ENCODE measurements at regions not wholly inside any gene's neighbourhood (a gene's known extent, or its start where the extent isn't known, plus 50 kb on each side); places are given as distances from the start of the nearest gene placed in this dataset.

GRCh38 chr4:127203562-127204200 is 429.1 kb upstream of the INTU start:
- no peak for TF ChIP-seq CTCF (IDR thresholded peaks at IDR 0.05; ENCODE audit: borderline replicate concordance, insufficient read depth, low read depth, low read length)
- H3K4me3 ChIP-seq (ENCODE audit: low read depth, low read length), result no peak overlapping the region

GRCh38 chr4:127204322-127204721 is 428.4 kb upstream of the INTU start:
- no peak for TF ChIP-seq CTCF (IDR thresholded peaks at IDR 0.05; ENCODE audit: borderline replicate concordance, insufficient read depth, low read depth, low read length)

GRCh38 chr4:127209580-127210095 is 423.1 kb upstream of the INTU start:
- no peak overlapping the region for H3K4me3 ChIP-seq (ENCODE audit: low read depth, low read length)

More at GRCh38 chr4:127204322-127204721, 428.4 kb upstream of the INTU start:
- H3K4me3 ChIP-seq (ENCODE audit: low read depth, low read length), result no peak overlapping the region

GRCh38 chr4:127210893-127211649 is 421.7 kb upstream of the INTU start:
- H3K4me3 ChIP-seq (ENCODE audit: low read depth, low read length), result no peak overlapping the region

More at GRCh38 chr4:127209580-127210095, 423.1 kb upstream of the INTU start:
- TF ChIP-seq CTCF (IDR thresholded peaks at IDR 0.05; ENCODE audit: borderline replicate concordance, insufficient read depth, low read depth, low read length), result no peak

GRCh38 chr4:127211650-127212560 is 420.9 kb upstream of the INTU start:
- no peak for TF ChIP-seq CTCF (IDR thresholded peaks at IDR 0.05; ENCODE audit: borderline replicate concordance, insufficient read depth, low read depth, low read length)
- no peak overlapping the region for H3K4me3 ChIP-seq (ENCODE audit: low read depth, low read length)

More at GRCh38 chr4:127210893-127211649, 421.7 kb upstream of the INTU start:
- TF ChIP-seq CTCF (IDR thresholded peaks at IDR 0.05; ENCODE audit: borderline replicate concordance, insufficient read depth, low read depth, low read length), result no peak

- TF ChIP-seq CTCF (IDR thresholded peaks at IDR 0.05; ENCODE audit: borderline replicate concordance, insufficient read depth, low read depth, low read length), result no peak
- H3K4me3 ChIP-seq (ENCODE audit: low read depth, low read length), result no peak overlapping the region
Measured at GRCh38 chr4:127212701-127213100, 420.1 kb upstream of the INTU start.

All from GM12875 (cell line).